ENCODE measurements at regions not wholly inside any gene's neighbourhood (a gene's known extent, or its start where the extent isn't known, plus 50 kb on each side); places are given as distances from the start of the nearest gene placed in this dataset.

GRCh38 chr3:78123058-78123457, 1083.2 kb downstream of the ROBO2 start:
- Histone ChIP-seq H3K4me2 (ENCODE audit: low read length) (no peak overlapping the region), H3K9me3 (replicated peaks; ENCODE audit: low read length) (no peaks in the 10 kb centered on the region), H3K9ac (ENCODE audit: low read depth, low read length) (no peak overlapping the region), H3K4me1 (ENCODE audit: control insufficient read depth, insufficient read depth, low read length) (no peaks in the 10 kb centered on the region), H3K36me3 (ENCODE audit: insufficient read depth, low read length) (no peaks in the 10 kb centered on the region), H3K4me3 (ENCODE audit: low read length) (no peak overlapping the region), H3K27me3 (ENCODE audit: control insufficient read depth, insufficient read depth, low read length) (peaks cover 2% of the 10 kb centered on the region)

GRCh38 chr3:78129707-78130106, 1089.8 kb downstream of the ROBO2 start:
- Histone ChIP-seq H3K36me3 (ENCODE audit: insufficient read depth, low read length) (no peaks in the 10 kb centered on the region), H3K4me3 (ENCODE audit: low read length) (no peak overlapping the region), H3K4me2 (ENCODE audit: low read length) (no peak overlapping the region), H3K4me1 (ENCODE audit: control insufficient read depth, insufficient read depth, low read length) (no peaks in the 10 kb centered on the region), H3K9me3 (replicated peaks; ENCODE audit: low read length) (peaks cover 2% of the 10 kb centered on the region), H3K27me3 (ENCODE audit: control insufficient read depth, insufficient read depth, low read length) (no peaks in the 10 kb centered on the region), H3K9ac (ENCODE audit: low read depth, low read length) (no peak overlapping the region)

- peaks cover 2% of the 10 kb centered on the region for H3K9me3 ChIP-seq (replicated peaks; ENCODE audit: low read length)
Observed at GRCh38 chr3:78130741-78131290, 1090.9 kb downstream of the ROBO2 start.

GRCh38 chr3:78134496-78134895, 1094.6 kb downstream of the ROBO2 start:
- H3K36me3 ChIP-seq (ENCODE audit: insufficient read depth, low read length), result no peaks in the 10 kb centered on the region
- peaks cover 7% of the 10 kb centered on the region for H3K4me1 ChIP-seq (ENCODE audit: control insufficient read depth, insufficient read depth, low read length)
- H3K9me3 ChIP-seq (replicated peaks; ENCODE audit: low read length), result no peaks in the 10 kb centered on the region
- no peaks in the 10 kb centered on the region for H3K27me3 ChIP-seq (ENCODE audit: control insufficient read depth, insufficient read depth, low read length)
- no peak overlapping the region for H3K4me2 ChIP-seq (ENCODE audit: low read length)
- H3K9ac ChIP-seq (ENCODE audit: low read depth, low read length), result no peak overlapping the region
- H3K4me3 ChIP-seq (ENCODE audit: low read length), result no peak overlapping the region

More at GRCh38 chr3:78130741-78131290, 1090.9 kb downstream of the ROBO2 start:
- Histone ChIP-seq H3K4me1 (ENCODE audit: control insufficient read depth, insufficient read depth, low read length) (no peaks in the 10 kb centered on the region), H3K27me3 (ENCODE audit: control insufficient read depth, insufficient read depth, low read length) (no peaks in the 10 kb centered on the region), H3K36me3 (ENCODE audit: insufficient read depth, low read length) (no peaks in the 10 kb centered on the region), H3K4me3 (ENCODE audit: low read length) (no peak overlapping the region), H3K9ac (ENCODE audit: low read depth, low read length) (no peak overlapping the region), H3K4me2 (ENCODE audit: low read length) (no peak overlapping the region)

- H3K4me3 ChIP-seq (ENCODE audit: low read length), result no peak overlapping the region
- H3K4me1 ChIP-seq (ENCODE audit: control insufficient read depth, insufficient read depth, low read length), result peaks cover 31% of the 10 kb centered on the region
- H3K27me3 ChIP-seq (ENCODE audit: control insufficient read depth, insufficient read depth, low read length), result no peaks in the 10 kb centered on the region
- no peaks in the 10 kb centered on the region for H3K9me3 ChIP-seq (replicated peaks; ENCODE audit: low read length)
- H3K9ac ChIP-seq (ENCODE audit: low read depth, low read length), result no peak overlapping the region
- peak overlapping the region; percentile 26 for H3K4me2 ChIP-seq (ENCODE audit: low read length)
- no peaks in the 10 kb centered on the region for H3K36me3 ChIP-seq (ENCODE audit: insufficient read depth, low read length)
Observed at GRCh38 chr3:78139166-78139565, 1099.3 kb downstream of the ROBO2 start.

GRCh38 chr3:78140274-78140673, 1100.4 kb downstream of the ROBO2 start:
- no peak overlapping the region for H3K4me2 ChIP-seq (ENCODE audit: low read length)
- no peaks in the 10 kb centered on the region for H3K36me3 ChIP-seq (ENCODE audit: insufficient read depth, low read length)
- H3K4me1 ChIP-seq (ENCODE audit: control insufficient read depth, insufficient read depth, low read length), result peaks cover 31% of the 10 kb centered on the region
- H3K9me3 ChIP-seq (replicated peaks; ENCODE audit: low read length), result no peaks in the 10 kb centered on the region
- no peak overlapping the region for H3K9ac ChIP-seq (ENCODE audit: low read depth, low read length)
- H3K27me3 ChIP-seq (ENCODE audit: control insufficient read depth, insufficient read depth, low read length), result no peaks in the 10 kb centered on the region
- no peak overlapping the region for H3K4me3 ChIP-seq (ENCODE audit: low read length)

GRCh38 chr3:78140866-78141265, 1101.0 kb downstream of the ROBO2 start:
- H3K27me3 ChIP-seq (ENCODE audit: control insufficient read depth, insufficient read depth, low read length), result no peaks in the 10 kb centered on the region
- no peak overlapping the region for H3K4me3 ChIP-seq (ENCODE audit: low read length)
- peak overlapping the region; percentile 28 for H3K4me2 ChIP-seq (ENCODE audit: low read length)
- no peak overlapping the region for H3K9ac ChIP-seq (ENCODE audit: low read depth, low read length)
- no peaks in the 10 kb centered on the region for H3K9me3 ChIP-seq (replicated peaks; ENCODE audit: low read length)
- no peaks in the 10 kb centered on the region for H3K36me3 ChIP-seq (ENCODE audit: insufficient read depth, low read length)
- peaks cover 31% of the 10 kb centered on the region for H3K4me1 ChIP-seq (ENCODE audit: control insufficient read depth, insufficient read depth, low read length)

GRCh38 chr3:78141269-78141668, 1101.4 kb downstream of the ROBO2 start:
- Histone ChIP-seq H3K27me3 (ENCODE audit: control insufficient read depth, insufficient read depth, low read length) (no peaks in the 10 kb centered on the region), H3K4me2 (ENCODE audit: low read length) (peak overlapping the region; percentile 28), H3K9ac (ENCODE audit: low read depth, low read length) (no peak overlapping the region), H3K9me3 (replicated peaks; ENCODE audit: low read length) (no peaks in the 10 kb centered on the region), H3K36me3 (ENCODE audit: insufficient read depth, low read length) (no peaks in the 10 kb centered on the region), H3K4me3 (ENCODE audit: low read length) (no peak overlapping the region), H3K4me1 (ENCODE audit: control insufficient read depth, insufficient read depth, low read length) (peaks cover 31% of the 10 kb centered on the region)

- no peaks in the 10 kb centered on the region for H3K27me3 ChIP-seq (ENCODE audit: control insufficient read depth, insufficient read depth, low read length)
Observed at GRCh38 chr3:78143000-78143399, 1103.1 kb downstream of the ROBO2 start.

GRCh38 chr3:78148986-78149717, 1109.3 kb downstream of the ROBO2 start:
- Histone ChIP-seq H3K4me1 (ENCODE audit: control insufficient read depth, insufficient read depth, low read length) (no peaks in the 10 kb centered on the region), H3K4me3 (ENCODE audit: low read length) (no peak overlapping the region), H3K27me3 (ENCODE audit: control insufficient read depth, insufficient read depth, low read length) (no peaks in the 10 kb centered on the region), H3K36me3 (ENCODE audit: insufficient read depth, low read length) (no peaks in the 10 kb centered on the region), H3K4me2 (ENCODE audit: low read length) (no peak overlapping the region), H3K9ac (ENCODE audit: low read depth, low read length) (no peak overlapping the region), H3K9me3 (replicated peaks; ENCODE audit: low read length) (no peaks in the 10 kb centered on the region)

More at GRCh38 chr3:78143000-78143399, 1103.1 kb downstream of the ROBO2 start:
- Histone ChIP-seq H3K9ac (ENCODE audit: low read depth, low read length) (no peak overlapping the region), H3K9me3 (replicated peaks; ENCODE audit: low read length) (no peaks in the 10 kb centered on the region), H3K4me2 (ENCODE audit: low read length) (no peak overlapping the region), H3K4me3 (ENCODE audit: low read length) (no peak overlapping the region), H3K4me1 (ENCODE audit: control insufficient read depth, insufficient read depth, low read length) (peaks cover 31% of the 10 kb centered on the region), H3K36me3 (ENCODE audit: insufficient read depth, low read length) (no peaks in the 10 kb centered on the region)

- H3K9ac ChIP-seq (ENCODE audit: low read depth, low read length), result no peak overlapping the region
- H3K4me1 ChIP-seq (ENCODE audit: control insufficient read depth, insufficient read depth, low read length), result no peaks in the 10 kb centered on the region
- H3K9me3 ChIP-seq (replicated peaks; ENCODE audit: low read length), result no peaks in the 10 kb centered on the region
- no peak overlapping the region for H3K4me3 ChIP-seq (ENCODE audit: low read length)
- no peaks in the 10 kb centered on the region for H3K36me3 ChIP-seq (ENCODE audit: insufficient read depth, low read length)
- H3K4me2 ChIP-seq (ENCODE audit: low read length), result no peak overlapping the region
- H3K27me3 ChIP-seq (ENCODE audit: control insufficient read depth, insufficient read depth, low read length), result no peaks in the 10 kb centered on the region
Observed at GRCh38 chr3:78153973-78154372, 1114.1 kb downstream of the ROBO2 start.
